T-cell (primary cell): ENCODE measurements at regions not wholly inside any gene's neighbourhood (a gene's known extent, or its start where the extent isn't known, plus 50 kb on each side); places are given as distances from the start of the nearest gene placed in this dataset.

ENCODE experiments used
- ATAC-seq, 4 experiments: fragments of 200-7000 bp in 3 of 4; fragments of 150-1000 bp in 1 of 4; cut with Tn5 transposase; replicated peaks in 1 of 4; 1 replicate in 3 of 4; 2 replicates in 1 of 4; pipeline ENCODE4 v1.10.0; 2021; ENCODE audit warnings: moderate library complexity in 3 of 4, mild to moderate bottlenecking in 2 of 4, moderate number of reproducible peaks in 1 of 4
- CTCF ChIA-PET, 2 donors: fragments of 300-600 bp; sonication (Branson Sonifier 250); formaldehyde crosslinking; loops; one replicate each; lab custom pipeline; 2022; ENCODE audit warnings: antibody characterized with exemption in 2 of 2; lab: Charles Lee
- POLR2A ChIA-PET, 2 donors: fragments of 300-600 bp; sonication (Branson Sonifier 250); formaldehyde crosslinking; loops; one replicate each; lab custom pipeline; 2022; ENCODE audit warnings: antibody characterized with exemption in 2 of 2; lab: Charles Lee
- DNase-seq, 35 experiments: peaks; one replicate each; pipeline versions ENCODE4 v3.0.0 to v3.0.0-alpha.2; 2013 to 2023
- H3K27ac ChIP-seq: one replicate; pipeline ENCODE4 v1.5.1; 2013; ENCODE audit warnings: low read length
- H3K27me3 ChIP-seq, 2 experiments: replicated peaks in 1 of 2; 1 replicate in 1 of 2; 2 replicates in 1 of 2; pipeline versions ENCODE4 v1.6.1 to v1.7.0; 2013; ENCODE audit warnings: low read length in 1 of 2, mixed read lengths in 1 of 2; ENCODE audit not compliant: control insufficient read depth in 2 of 2, insufficient read depth in 2 of 2; ENCODE audit errors: extremely low read depth in 1 of 2
- H3K36me3 ChIP-seq, 2 donors: 1 replicate in 1 of 2; 2 replicates in 1 of 2; pipeline versions ENCODE4 v1.6.1 to v1.7.0; 2013; ENCODE audit warnings: low read length in 1 of 2; ENCODE audit not compliant: control insufficient read depth in 2 of 2, insufficient read depth in 1 of 2; ENCODE audit errors: extremely low read depth in 1 of 2
- H3K4me1 ChIP-seq, 2 experiments: 1 replicate in 1 of 2; 2 replicates in 1 of 2; pipeline versions ENCODE4 v1.6.1 to v1.7.0; 2013; ENCODE audit warnings: low read length in 2 of 2, mixed read lengths in 1 of 2; ENCODE audit not compliant: insufficient read depth in 2 of 2, control insufficient read depth in 1 of 2; ENCODE audit errors: extremely low read depth in 1 of 2
- H3K4me3 ChIP-seq, 2 donors: 1 replicate in 1 of 2; 2 replicates in 1 of 2; pipeline versions ENCODE4 v1.5.1 to v1.7.0; 2013; ENCODE audit warnings: mild to moderate bottlenecking in 2 of 2, low read length in 1 of 2, moderate library complexity in 1 of 2; ENCODE audit not compliant: control insufficient read depth in 1 of 2; ENCODE audit errors: extremely low read depth in 1 of 2
- H3K9me3 ChIP-seq: 2 replicates; pipeline ENCODE4 v1.7.0; 2013
- H3K27ac Mint-ChIP-seq, 2 donors: one replicate each; pipeline ENCODE4 v1.8.0; 2020 to 2021; ENCODE audit warnings: mild to moderate bottlenecking in 2 of 2, mixed read lengths in 2 of 2
- H3K27me3 Mint-ChIP-seq, 2 donors: one replicate each; pipeline ENCODE4 v1.8.0; 2021 to 2022; ENCODE audit warnings: mixed read lengths in 2 of 2
- H3K36me3 Mint-ChIP-seq: one replicate; pipeline ENCODE4 v1.8.0; 2021; ENCODE audit warnings: mixed read lengths
- H3K4me1 Mint-ChIP-seq, 3 donors: one replicate each; pipeline ENCODE4 v1.8.0; 2020 to 2022; ENCODE audit warnings: mixed read lengths in 3 of 3, mild to moderate bottlenecking in 1 of 3
- H3K4me3 Mint-ChIP-seq, 3 donors: one replicate each; pipeline ENCODE4 v1.8.0; 2020 to 2022; ENCODE audit warnings: mild to moderate bottlenecking in 3 of 3, mixed read lengths in 3 of 3, moderate library complexity in 3 of 3
- H3K9me3 Mint-ChIP-seq, 3 donors: one replicate each; pipeline ENCODE4 v1.8.0; 2020 to 2022; ENCODE audit warnings: mixed read lengths in 3 of 3
- WGBS: methylation state at CpG from one replicate; pipeline ENCODE4 v1.1.5; 2013; ENCODE audit warnings: missing lambda C conversion rate; ENCODE audit not compliant: insufficient coverage; 5-methylcytosine and 5-hydroxymethylcytosine counted together

- DNase-seq (no peak), ATAC-seq (no peak)
- Mint-ChIP-seq H3K36me3 (no peaks in the 10 kb centered on the region), H3K27me3 (no peaks in the 10 kb centered on the region), H3K4me1 (no peaks in the 10 kb centered on the region), H3K4me3 (no peak overlapping the region), H3K27ac (no peak overlapping the region), H3K9me3 (no peaks in the 10 kb centered on the region)
- Histone ChIP-seq H3K9me3 (no peaks in the 10 kb centered on the region), H3K36me3 (no peaks in the 10 kb centered on the region), H3K4me1 (no peaks in the 10 kb centered on the region), H3K27me3 (peaks cover 0 to 3% of the 10 kb centered on the region in 2 experiments), H3K4me3 (no peak overlapping the region), H3K27ac (no peak overlapping the region)
- CTCF ChIA-PET: interaction anchor here (0.7 kb wide), 2 partner anchors 149 to 404 kb away, joined by 3 read pairs; no protein-coding TSS in a partner anchor
- no CpG with 5 or more reads among the region's 2 CpGs for WGBS
- POLR2A ChIA-PET: no interaction called here
Observed at GRCh38 chr7:17677408-17677807, 262.9 kb downstream of the SNX13 start.

GRCh38 chr7:17678896-17679295, 261.4 kb downstream of the SNX13 start:
- Mint-ChIP-seq H3K4me3 (no peak overlapping the region), H3K27me3 (no peaks in the 10 kb centered on the region), H3K27ac (no peak overlapping the region), H3K4me1 (no peaks in the 10 kb centered on the region), H3K36me3 (no peaks in the 10 kb centered on the region), H3K9me3 (no peaks in the 10 kb centered on the region)
- POLR2A ChIA-PET: no interaction called here
- H3K27ac ChIP-seq: no peak overlapping the region
- CTCF ChIA-PET: no interaction called here
- H3K36me3 ChIP-seq: no peaks in the 10 kb centered on the region
- no peaks in the 10 kb centered on the region for H3K4me1 ChIP-seq
- no CpG with 5 or more reads among the region's 2 CpGs for WGBS
- no peaks in the 10 kb centered on the region for H3K9me3 ChIP-seq
- DNase-seq (no peak), ATAC-seq (no peak)
- H3K27me3 ChIP-seq: peaks cover 0 to 3% of the 10 kb centered on the region in 2 experiments
- no peak overlapping the region for H3K4me3 ChIP-seq

GRCh38 chr7:17679458-17679857, 260.8 kb downstream of the SNX13 start:
- no peaks in the 10 kb centered on the region for H3K36me3 ChIP-seq
- peaks cover 0 to 3% of the 10 kb centered on the region in 2 experiments for H3K27me3 ChIP-seq
- no peak overlapping the region for H3K27ac ChIP-seq
- Mint-ChIP-seq H3K4me1 (no peaks in the 10 kb centered on the region), H3K27ac (no peak overlapping the region), H3K4me3 (no peak overlapping the region), H3K9me3 (no peaks in the 10 kb centered on the region), H3K27me3 (no peaks in the 10 kb centered on the region), H3K36me3 (no peaks in the 10 kb centered on the region)
- WGBS: 90% methylated on average over 4 of the region's 4 CpGs
- CTCF ChIA-PET: interaction anchor here in 1 of 2 donors (1.2 to 1.4 kb wide), 2 partner anchors 8 to 640 kb away, joined by 4 to 5 read pairs; no protein-coding TSS in a partner anchor
- POLR2A ChIA-PET: no interaction called here
- DNase-seq (no peak), ATAC-seq (no peak)
- H3K4me3 ChIP-seq: no peak overlapping the region
- no peaks in the 10 kb centered on the region for H3K4me1 ChIP-seq
- H3K9me3 ChIP-seq: no peaks in the 10 kb centered on the region

- CTCF ChIA-PET: interaction anchor here in 1 of 2 donors (1.2 to 1.4 kb wide), 2 partner anchors 9 to 639 kb away, joined by 4 to 5 read pairs; no protein-coding TSS in a partner anchor
- H3K36me3 Mint-ChIP-seq: no peaks in the 10 kb centered on the region
- Histone ChIP-seq H3K4me1 (no peaks in the 10 kb centered on the region), H3K4me3 (no peak overlapping the region), H3K9me3 (no peaks in the 10 kb centered on the region), H3K27ac (no peak overlapping the region), H3K36me3 (no peaks in the 10 kb centered on the region), H3K27me3 (peaks cover 0 to 3% of the 10 kb centered on the region in 2 experiments)
- no peak for ATAC-seq
- H3K4me3 Mint-ChIP-seq: no peak overlapping the region
- no peaks in the 10 kb centered on the region for H3K9me3 Mint-ChIP-seq
- no peaks in the 10 kb centered on the region for H3K27me3 Mint-ChIP-seq
- POLR2A ChIA-PET: no interaction called here
- no peaks in the 10 kb centered on the region for H3K4me1 Mint-ChIP-seq
- H3K27ac Mint-ChIP-seq: no peak overlapping the region
- DNase-seq: no peak
- WGBS: 75% methylated on average over 5 of the region's 6 CpGs
Observed at GRCh38 chr7:17680026-17680425, 260.3 kb downstream of the SNX13 start.

GRCh38 chr7:17680943-17681351, 259.3 kb downstream of the SNX13 start:
- H3K4me1 ChIP-seq: no peaks in the 10 kb centered on the region
- no peaks in the 10 kb centered on the region for H3K4me1 Mint-ChIP-seq
- no peak overlapping the region for H3K27ac ChIP-seq
- DNase-seq (peak in 1 of 35 experiments; percentile 36), ATAC-seq (no peak)
- CTCF ChIA-PET: interaction anchor here (0.7 to 2.0 kb wide), 8 partner anchors 9 to 1984 kb away, joined by 3 to 12 read pairs (median 4); no protein-coding TSS in a partner anchor
- H3K4me3 ChIP-seq: no peak overlapping the region
- no peaks in the 10 kb centered on the region for H3K9me3 ChIP-seq
- H3K27me3 Mint-ChIP-seq: no peaks in the 10 kb centered on the region
- POLR2A ChIA-PET: interaction anchor here in 1 of 2 donors (0.6 kb wide), 1 partner anchor 23 kb away, joined by 3 read pairs; no protein-coding TSS in a partner anchor
- no peaks in the 10 kb centered on the region for H3K9me3 Mint-ChIP-seq
- H3K36me3 ChIP-seq: no peaks in the 10 kb centered on the region
- H3K4me3 Mint-ChIP-seq: no peak overlapping the region
- H3K36me3 Mint-ChIP-seq: no peaks in the 10 kb centered on the region
- H3K27me3 ChIP-seq: peaks cover 0 to 3% of the 10 kb centered on the region in 2 experiments
- H3K27ac Mint-ChIP-seq: no peak overlapping the region
- 38% methylated on average over 5 of the region's 5 CpGs for WGBS

- POLR2A ChIA-PET: no interaction called here
- H3K27me3 ChIP-seq: peaks cover 0 to 3% of the 10 kb centered on the region in 2 experiments
- H3K36me3 ChIP-seq: no peaks in the 10 kb centered on the region
- H3K9me3 ChIP-seq: no peaks in the 10 kb centered on the region
- DNase-seq (no peak), ATAC-seq (no peak)
- no peaks in the 10 kb centered on the region for H3K4me1 Mint-ChIP-seq
- H3K36me3 Mint-ChIP-seq: no peaks in the 10 kb centered on the region
- no peak overlapping the region for H3K27ac Mint-ChIP-seq
- H3K4me1 ChIP-seq: no peaks in the 10 kb centered on the region
- WGBS: 87% methylated on average over 2 of the region's 4 CpGs
- H3K27me3 Mint-ChIP-seq: no peaks in the 10 kb centered on the region
- CTCF ChIA-PET: interaction anchor here (1.4 to 2.0 kb wide), 4 partner anchors 10 to 667 kb away, joined by 4 to 12 read pairs (median 5); no protein-coding TSS in a partner anchor
- no peak overlapping the region for H3K27ac ChIP-seq
- no peak overlapping the region for H3K4me3 Mint-ChIP-seq
- no peak overlapping the region for H3K4me3 ChIP-seq
- H3K9me3 Mint-ChIP-seq: no peaks in the 10 kb centered on the region
Observed at GRCh38 chr7:17681965-17682364, 258.3 kb downstream of the SNX13 start.
